Adrenal gland (tissue), 5 donors: ENCODE measurements at regions not wholly inside any gene's neighbourhood (a gene's known extent, or its start where the extent isn't known, plus 50 kb on each side); places are given as distances from the start of the nearest gene placed in this dataset.

Experiments used
- POLR2A ChIP-seq, 2 donors: fragments of 450-650 bp; IDR thresholded peaks; one replicate each; pipeline ENCODE4 v1.6.1; 2017; ENCODE audit warnings: antibody characterized with exemption in 2 of 2, mild to moderate bottlenecking in 2 of 2, moderate library complexity in 1 of 2
- TF ChIP-seq, protein P1 (sequence below), 6 experiments: fragments of 450-650 bp in 4 of 6; fragments of 200-600 bp in 2 of 6; sonication (generic) in 1 of 6; IDR thresholded peaks; 1 replicate in 5 of 6; 2 replicates in 1 of 6; pipeline versions ENCODE4 v1.5.1 to v1.8.0; 2016 to 2021; ENCODE audit warnings: antibody characterized with exemption in 6 of 6, mild to moderate bottlenecking in 2 of 6, moderate library complexity in 1 of 6
- donor health status: DM: no; HTN: no; CAD: no.

DNA sequence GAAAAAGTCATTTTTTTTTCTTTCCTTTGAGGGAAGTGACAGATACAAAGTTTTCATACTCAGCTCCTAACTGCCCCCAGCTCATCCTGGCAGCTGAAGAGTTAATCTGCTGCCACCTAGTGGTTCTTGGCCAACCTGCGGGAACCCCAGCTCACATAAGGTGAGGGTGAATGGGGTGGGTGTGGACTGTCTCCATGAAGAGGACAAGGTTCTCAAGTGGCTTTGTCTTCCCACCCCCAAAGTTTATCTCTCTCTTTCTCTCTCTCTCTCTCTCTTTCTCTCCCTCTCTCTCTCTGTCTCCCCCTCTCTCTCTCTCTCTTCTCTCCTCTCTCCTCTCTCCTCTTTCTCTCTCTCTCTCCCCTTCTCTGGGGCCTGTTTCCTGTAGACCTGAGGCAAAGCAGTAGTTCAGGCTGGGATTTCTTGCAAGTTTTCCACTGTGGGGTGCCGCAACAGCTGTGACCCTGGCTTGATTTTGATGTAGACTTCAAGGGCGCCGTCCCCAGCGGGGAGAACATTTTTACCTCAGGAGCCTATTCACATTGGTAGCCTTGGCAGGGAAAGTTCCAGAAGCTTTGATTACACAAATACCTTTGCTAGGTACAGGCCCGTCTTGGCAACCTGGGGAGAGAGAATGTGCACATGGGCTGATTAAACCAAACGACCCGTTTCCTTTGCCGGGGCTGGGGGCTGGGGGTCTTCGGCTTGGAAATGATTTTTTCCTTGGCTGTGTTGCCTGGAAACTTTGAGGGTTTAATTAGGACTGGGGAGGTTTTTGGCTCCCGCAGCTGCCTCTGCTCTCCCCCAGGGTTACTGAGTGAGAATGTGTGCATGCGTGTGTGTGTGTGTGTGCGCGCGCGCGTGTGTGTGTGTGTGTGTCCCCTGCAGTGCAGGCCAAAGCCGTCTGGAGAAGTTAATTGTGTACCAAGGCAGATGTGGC lies 135.9 kb downstream of the TM2D1 start:
- TF ChIP-seq, protein P1, sequence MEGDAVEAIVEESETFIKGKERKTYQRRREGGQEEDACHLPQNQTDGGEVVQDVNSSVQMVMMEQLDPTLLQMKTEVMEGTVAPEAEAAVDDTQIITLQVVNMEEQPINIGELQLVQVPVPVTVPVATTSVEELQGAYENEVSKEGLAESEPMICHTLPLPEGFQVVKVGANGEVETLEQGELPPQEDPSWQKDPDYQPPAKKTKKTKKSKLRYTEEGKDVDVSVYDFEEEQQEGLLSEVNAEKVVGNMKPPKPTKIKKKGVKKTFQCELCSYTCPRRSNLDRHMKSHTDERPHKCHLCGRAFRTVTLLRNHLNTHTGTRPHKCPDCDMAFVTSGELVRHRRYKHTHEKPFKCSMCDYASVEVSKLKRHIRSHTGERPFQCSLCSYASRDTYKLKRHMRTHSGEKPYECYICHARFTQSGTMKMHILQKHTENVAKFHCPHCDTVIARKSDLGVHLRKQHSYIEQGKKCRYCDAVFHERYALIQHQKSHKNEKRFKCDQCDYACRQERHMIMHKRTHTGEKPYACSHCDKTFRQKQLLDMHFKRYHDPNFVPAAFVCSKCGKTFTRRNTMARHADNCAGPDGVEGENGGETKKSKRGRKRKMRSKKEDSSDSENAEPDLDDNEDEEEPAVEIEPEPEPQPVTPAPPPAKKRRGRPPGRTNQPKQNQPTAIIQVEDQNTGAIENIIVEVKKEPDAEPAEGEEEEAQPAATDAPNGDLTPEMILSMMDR (IDR thresholded peaks at IDR 0.05), result peak; percentile 47 to 72 (median 61)
- no peak for TF ChIP-seq POLR2A (IDR thresholded peaks at IDR 0.05)
